H4 (cell line): ENCODE measurements at regions not wholly inside any gene's neighbourhood (a gene's known extent, or its start where the extent isn't known, plus 50 kb on each side); places are given as distances from the start of the nearest gene placed in this dataset.
A peak's percentile ranks its signal among the peaks of the same experiment; 100 is the strongest.

Source experiments
- DNase-seq: peaks from one replicate; pipeline ENCODE4 v3.0.0-alpha.2; 2015; ENCODE audit warnings: low spot score

GRCh38 chr14:71287567-71287966, 380.3 kb downstream of the PCNX1 start:
- no peak for DNase-seq

GRCh38 chr14:71289536-71289935, 382.3 kb downstream of the PCNX1 start:
- DNase-seq = no peak

GRCh38 chr14:71290301-71290700, 383.0 kb downstream of the PCNX1 start:
- DNase-seq = no peak

DNA sequence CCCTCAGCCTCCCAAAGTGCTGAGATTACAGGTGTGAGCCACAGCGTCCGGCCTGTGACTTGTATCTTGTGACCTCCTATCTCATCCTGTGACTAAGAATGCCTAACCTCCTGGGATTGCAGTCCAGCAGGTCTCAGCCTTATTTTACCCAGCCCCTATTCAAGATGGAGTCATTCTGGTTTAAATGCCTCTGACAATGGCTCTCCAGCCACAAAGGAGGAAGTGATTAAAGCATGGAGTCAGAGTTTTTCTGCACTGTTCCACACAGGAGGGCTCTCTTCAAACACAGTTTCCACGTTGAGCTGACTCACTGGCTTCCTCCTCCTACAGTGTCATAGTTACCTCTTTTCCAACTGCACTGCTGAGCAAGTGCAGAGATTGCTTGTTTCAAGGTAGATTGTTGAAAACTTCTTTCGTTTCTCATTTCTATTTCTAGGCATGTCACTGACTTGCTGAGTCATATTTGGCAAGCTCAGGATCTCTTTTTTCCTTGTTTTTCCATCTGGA, 383.8 kb downstream of the PCNX1 start:
- DNase-seq = peak; percentile 66

GRCh38 chr14:71296184-71296583, 388.9 kb downstream of the PCNX1 start:
- no peak for DNase-seq

DNA sequence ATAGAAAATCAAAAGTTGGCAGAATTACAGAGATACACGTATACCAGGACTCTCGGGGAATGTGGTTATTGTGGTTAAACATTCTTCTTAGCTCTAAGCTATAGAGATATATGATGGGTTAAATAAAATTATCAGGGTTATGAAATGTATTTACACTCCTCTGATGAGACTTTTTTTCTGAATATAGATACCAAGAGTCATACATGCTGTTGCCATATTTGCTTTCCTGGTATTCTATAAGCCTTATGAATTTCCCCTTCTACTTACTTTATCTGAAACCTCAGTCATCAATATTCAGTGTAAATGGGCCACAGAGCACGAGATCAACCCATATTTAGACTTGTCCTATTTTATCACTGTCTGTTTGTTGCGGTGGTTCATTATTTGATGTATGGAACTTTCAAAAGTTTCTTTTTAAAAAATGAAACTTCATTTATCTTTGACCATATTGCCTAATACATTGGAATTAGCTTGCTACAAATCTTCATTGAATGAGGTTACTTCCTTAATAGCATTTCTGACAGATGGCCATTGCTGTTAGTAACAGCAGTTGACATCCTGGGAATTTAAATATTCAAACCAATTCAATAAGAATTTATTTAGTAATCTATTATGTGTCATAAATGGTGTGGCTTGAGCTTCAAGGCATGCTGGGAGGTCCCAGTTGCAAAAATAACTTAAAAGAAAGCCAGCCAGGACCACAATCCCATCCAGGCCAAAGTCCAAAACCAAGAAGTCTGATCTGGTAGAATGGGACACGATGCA, 393.5 kb downstream of the PCNX1 start:
- DNase-seq = no peak

DNA sequence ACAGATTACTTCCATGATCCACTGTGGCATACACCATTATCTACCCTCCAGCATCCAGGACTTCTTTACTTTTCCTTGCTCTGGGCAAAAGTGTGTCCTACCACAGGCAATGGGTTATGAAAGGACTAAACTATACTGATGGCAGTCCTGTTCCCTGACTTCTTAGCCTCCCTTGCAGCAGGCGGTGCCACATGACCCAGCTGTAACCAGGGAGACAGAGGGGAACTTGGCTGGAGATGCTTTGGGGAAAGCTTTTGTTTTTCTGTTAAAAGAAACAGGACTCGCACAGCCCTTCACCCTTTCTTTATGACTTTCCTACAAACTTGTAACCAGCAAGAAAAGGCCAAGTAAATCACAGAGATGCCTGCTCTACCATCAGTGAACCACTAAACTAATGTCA, 394.4 kb downstream of the PCNX1 start:
- DNase-seq = no peak

- no peak for DNase-seq
These were observed 397.4 kb downstream of the PCNX1 start for GRCh38 chr14:71304690-71305089.

GRCh38 chr14:71308671-71309070, 401.4 kb downstream of the PCNX1 start:
- no peak for DNase-seq

DNA sequence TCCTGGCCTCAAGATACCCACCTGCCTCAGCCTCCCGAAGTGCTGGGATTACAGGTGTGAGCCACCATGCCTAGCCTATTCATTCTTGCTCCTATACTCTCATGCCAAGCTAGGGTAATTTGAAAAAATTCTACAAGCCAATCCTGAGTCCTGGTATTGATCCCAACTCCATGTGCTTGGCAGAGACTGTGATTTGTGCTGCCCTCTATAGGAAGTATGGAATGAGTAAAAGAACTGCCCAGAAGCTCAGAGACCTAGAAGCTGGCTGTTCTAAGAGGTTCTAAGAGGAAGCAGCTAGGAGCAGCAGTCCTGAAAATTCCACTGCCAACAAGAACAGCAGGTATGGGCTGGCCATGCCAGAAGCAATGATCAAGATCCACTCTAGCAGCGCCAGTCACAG, 402.5 kb downstream of the PCNX1 start:
- DNase-seq = no peak

- DNase-seq = no peak
These were observed 403.8 kb downstream of the PCNX1 start for GRCh38 chr14:71311061-71311460.

- DNase-seq = no peak
These were observed 407.5 kb downstream of the PCNX1 start for GRCh38 chr14:71314717-71315116.

GRCh38 chr14:71317385-71318096, 410.3 kb downstream of the PCNX1 start:
- DNase-seq = no peak

GRCh38 chr14:71318097-71318459, 410.8 kb downstream of the PCNX1 start:
- no peak for DNase-seq

GRCh38 chr14:71319666-71320065, 412.4 kb downstream of the PCNX1 start:
- DNase-seq = peak; percentile 10

GRCh38 chr14:71320107-71320733, 413.0 kb downstream of the PCNX1 start, which contains the start of gene SIPA1L1:
SIPA1L1 (plus strand) TSS chr14:71320476.
- peak; percentile 98 for DNase-seq

DNA sequence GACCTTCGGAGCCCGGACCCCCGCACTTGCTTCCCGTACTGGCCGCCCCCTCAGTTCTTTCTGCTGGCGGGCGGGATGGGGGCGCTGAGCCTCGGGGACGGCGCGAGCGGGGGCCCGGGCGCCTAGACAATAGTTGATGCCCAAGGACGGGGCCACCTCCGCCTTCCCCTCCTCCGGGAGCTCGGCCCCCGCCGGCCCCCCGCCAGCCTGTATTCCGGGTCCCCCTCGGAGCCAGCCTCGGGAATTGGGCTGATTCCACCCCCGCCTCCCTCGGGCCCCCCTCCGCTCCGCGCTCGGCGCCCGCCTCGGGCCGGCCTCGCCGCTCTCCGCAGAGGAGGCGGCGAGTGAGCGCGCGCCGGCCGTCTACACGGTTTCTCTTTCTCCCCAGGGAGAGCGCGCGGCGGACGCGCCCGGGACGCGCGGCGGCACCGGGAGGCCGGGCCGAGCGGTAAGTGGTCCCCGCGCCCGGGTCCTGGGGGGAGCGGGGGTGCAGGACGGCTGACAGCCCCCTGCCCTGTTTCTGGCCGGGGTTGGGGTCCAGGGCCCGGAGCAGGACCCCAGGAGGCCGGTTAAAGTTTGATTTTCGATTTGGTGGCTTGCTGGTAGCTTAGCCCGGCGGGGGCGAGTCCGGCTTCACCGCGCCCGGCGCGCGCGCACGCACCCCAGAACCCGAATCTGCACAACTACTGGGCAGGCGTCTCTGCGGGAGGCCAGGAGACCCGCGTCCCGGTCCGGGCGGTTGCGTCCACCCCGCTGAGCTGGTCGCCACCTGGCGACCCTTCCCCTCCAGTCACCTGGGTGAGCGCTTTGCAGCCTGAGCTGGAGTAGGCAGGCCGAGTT, 413.7 kb downstream of the PCNX1 start:
- peak; percentile 15 for DNase-seq

DNA sequence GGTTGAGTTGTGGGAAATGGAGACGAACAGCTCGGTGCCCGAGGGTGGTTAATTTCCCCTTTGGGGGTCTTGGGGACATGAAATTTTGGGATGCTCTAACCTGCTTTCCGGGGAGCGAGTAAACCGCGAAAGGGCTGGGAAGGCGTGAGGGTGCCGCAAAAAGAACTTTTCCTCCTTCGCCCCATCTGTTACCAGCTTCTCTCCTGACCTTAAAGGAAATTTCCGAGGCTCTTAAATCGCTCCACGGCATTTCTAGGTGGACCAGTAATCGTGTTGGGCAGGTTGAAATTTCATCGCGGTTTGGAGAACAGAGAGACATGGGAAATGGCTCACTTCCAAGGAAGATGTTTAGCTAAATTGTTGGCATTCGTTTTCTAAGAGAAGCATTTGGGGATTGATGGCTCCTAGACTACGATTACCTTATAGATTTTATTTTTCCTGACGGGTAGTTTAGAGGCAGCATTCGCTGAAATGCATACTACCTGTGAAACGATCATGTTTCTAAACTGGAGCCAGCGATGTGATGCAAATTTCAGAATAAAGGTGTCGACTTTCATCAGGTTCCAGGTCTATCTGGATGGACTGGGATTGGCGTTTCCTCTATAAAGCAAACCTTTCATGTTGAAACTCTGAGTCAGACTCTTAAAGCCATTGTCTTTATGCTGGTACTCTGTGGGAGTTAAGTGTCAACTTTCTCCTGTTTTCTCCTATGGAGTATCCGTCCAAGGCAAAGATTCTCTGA, 414.5 kb downstream of the PCNX1 start:
- peak; percentile 40 for DNase-seq

GRCh38 chr14:71322655-71323250, 415.5 kb downstream of the PCNX1 start:
- peak; percentile 40 for DNase-seq

GRCh38 chr14:71324767-71325272, 417.6 kb downstream of the PCNX1 start:
- no peak for DNase-seq
